Parathyroid adenoma (tissue), 2 donors: ENCODE measurements at regions not wholly inside any gene's neighbourhood (a gene's known extent, or its start where the extent isn't known, plus 50 kb on each side); places are given as distances from the start of the nearest gene placed in this dataset.

Experiments used
- H2AFZ ChIP-seq: fragments of 300-600 bp; sonication (generic); one replicate; pipeline ENCODE4 v1.7.0; 2017; ENCODE audit warnings: antibody characterized with exemption, mild to moderate bottlenecking
- H3K27ac ChIP-seq: fragments of 300-600 bp; sonication (generic); one replicate; pipeline ENCODE4 v1.7.0; 2017
- H3K27me3 ChIP-seq: fragments of 300-600 bp; sonication (generic); one replicate; pipeline ENCODE4 v1.7.0; 2017; ENCODE audit warnings: low read length; ENCODE audit not compliant: control insufficient read depth, insufficient read depth
- H3K36me3 ChIP-seq: fragments of 300-600 bp; sonication (generic); one replicate; pipeline ENCODE4 v1.7.0; 2017; ENCODE audit warnings: low read length; ENCODE audit not compliant: control insufficient read depth, insufficient read depth
- H3K4me1 ChIP-seq: fragments of 300-600 bp; sonication (generic); one replicate; pipeline ENCODE4 v1.7.0; 2017; ENCODE audit warnings: control low read depth
- H3K4me2 ChIP-seq: fragments of 300-600 bp; sonication (generic); one replicate; pipeline ENCODE4 v1.7.0; 2017; ENCODE audit warnings: low read length
- H3K4me3 ChIP-seq: fragments of 300-600 bp; sonication (generic); one replicate; pipeline ENCODE4 v1.7.0; 2017; ENCODE audit warnings: low read depth, low read length
- H3K79me2 ChIP-seq: fragments of 300-600 bp; sonication (generic); one replicate; pipeline ENCODE4 v1.7.0; 2017; ENCODE audit warnings: control low read depth
- H3K9ac ChIP-seq: fragments of 300-600 bp; sonication (generic); one replicate; pipeline ENCODE4 v1.7.0; 2017; ENCODE audit warnings: mild to moderate bottlenecking
- H3K9me3 ChIP-seq: fragments of 300-600 bp; sonication (generic); one replicate; pipeline ENCODE4 v1.7.0; 2017; ENCODE audit warnings: low read length; ENCODE audit not compliant: control insufficient read depth
- CTCF ChIP-seq: fragments of 300-600 bp; sonication (generic); IDR thresholded peaks from one replicate; pipeline ENCODE4 v1.7.0; 2017; ENCODE audit warnings: antibody characterized with exemption, mild to moderate bottlenecking
- donor health status: primary hyperparathyroidism.

GRCh38 chr3:18071833-18072232 is 329.4 kb upstream of the TBC1D5 start:
- Histone ChIP-seq H3K79me2 (no peaks in the 10 kb centered on the region), H2AFZ (no peak overlapping the region), H3K4me2 (no peak overlapping the region), H3K4me3 (no peak overlapping the region), H3K36me3 (no peaks in the 10 kb centered on the region), H3K27me3 (no peaks in the 10 kb centered on the region), H3K9me3 (no peaks in the 10 kb centered on the region), H3K4me1 (no peaks in the 10 kb centered on the region), H3K27ac (no peak overlapping the region), H3K9ac (no peak overlapping the region)
- TF ChIP-seq CTCF = no peak

- Histone ChIP-seq H2AFZ (no peak overlapping the region), H3K27me3 (no peaks in the 10 kb centered on the region), H3K27ac (no peak overlapping the region), H3K4me3 (no peak overlapping the region), H3K4me1 (no peaks in the 10 kb centered on the region), H3K4me2 (no peak overlapping the region), H3K79me2 (no peaks in the 10 kb centered on the region), H3K36me3 (no peaks in the 10 kb centered on the region), H3K9me3 (no peaks in the 10 kb centered on the region), H3K9ac (no peak overlapping the region)
- no peak for TF ChIP-seq CTCF
Observed at GRCh38 chr3:18070944-18071343, 328.5 kb upstream of the TBC1D5 start.

- H3K4me3 ChIP-seq = no peak overlapping the region
- H3K9me3 ChIP-seq = no peaks in the 10 kb centered on the region
- H3K79me2 ChIP-seq = no peaks in the 10 kb centered on the region
- no peak overlapping the region for H3K27ac ChIP-seq
- TF ChIP-seq CTCF = no peak
- H3K4me2 ChIP-seq = no peak overlapping the region
- no peaks in the 10 kb centered on the region for H3K27me3 ChIP-seq
- no peaks in the 10 kb centered on the region for H3K4me1 ChIP-seq
- H2AFZ ChIP-seq = no peak overlapping the region
- H3K36me3 ChIP-seq = no peaks in the 10 kb centered on the region
- H3K9ac ChIP-seq = no peak overlapping the region
Observed at GRCh38 chr3:18070231-18070630, 327.8 kb upstream of the TBC1D5 start.

- Histone ChIP-seq H3K4me3 (no peak overlapping the region), H3K79me2 (no peaks in the 10 kb centered on the region), H2AFZ (no peak overlapping the region), H3K9ac (no peak overlapping the region), H3K9me3 (no peaks in the 10 kb centered on the region), H3K36me3 (no peaks in the 10 kb centered on the region), H3K4me2 (no peak overlapping the region), H3K27ac (no peak overlapping the region), H3K4me1 (no peaks in the 10 kb centered on the region), H3K27me3 (no peaks in the 10 kb centered on the region)
- no peak for TF ChIP-seq CTCF
Observed at GRCh38 chr3:18069568-18069967, 327.1 kb upstream of the TBC1D5 start.

GRCh38 chr3:18066899-18067582 is 324.6 kb upstream of the TBC1D5 start:
- Histone ChIP-seq H3K27me3 (no peaks in the 10 kb centered on the region), H3K9me3 (no peaks in the 10 kb centered on the region), H2AFZ (no peak overlapping the region), H3K27ac (no peak overlapping the region), H3K9ac (no peak overlapping the region), H3K4me1 (no peaks in the 10 kb centered on the region), H3K79me2 (no peaks in the 10 kb centered on the region), H3K4me3 (no peak overlapping the region), H3K4me2 (no peak overlapping the region), H3K36me3 (no peaks in the 10 kb centered on the region)
- TF ChIP-seq CTCF = no peak
